ENCODE measurements at regions not wholly inside any gene's neighbourhood (a gene's known extent, or its start where the extent isn't known, plus 50 kb on each side); places are given as distances from the start of the nearest gene placed in this dataset.

- no peak overlapping the region for H3K27ac Mint-ChIP-seq
- peaks cover 0 to 2% of the 10 kb centered on the region in 2 donors for H3K9me3 ChIP-seq (replicated peaks in 1 of 2; ENCODE audit: control insufficient read depth in 1 of 2, insufficient read depth in 1 of 2, low read length in 2 of 2)
- peaks cover 0 to 3% (median 0%) of the 10 kb centered on the region in 7 donors for H3K9me3 Mint-ChIP-seq
- DNase-seq: no peak
- H3K4me1 ChIP-seq (ENCODE audit: control insufficient read depth in 1 of 2, insufficient read depth in 2 of 2, low read length in 2 of 2): no peaks in the 10 kb centered on the region
- H3K9ac ChIP-seq (ENCODE audit: insufficient read depth, low read length, poor library complexity, severe bottlenecking): no peak overlapping the region
- no peaks in the 10 kb centered on the region for H3K27me3 ChIP-seq (ENCODE audit: control insufficient read depth in 2 of 2, insufficient read depth in 2 of 2, low read length in 2 of 2)
- no peaks in the 10 kb centered on the region for H3K36me3 Mint-ChIP-seq
- TF ChIP-seq CTCF (IDR thresholded peaks at IDR 0.05): no peak
- H2AFZ ChIP-seq (ENCODE audit: insufficient read depth, low read depth, low read length, poor library complexity, severe bottlenecking): no peak overlapping the region
- H3K4me2 ChIP-seq (replicated peaks; ENCODE audit: extremely low read depth, low read length, poor library complexity, severe bottlenecking): no peak overlapping the region
- H3K4me1 Mint-ChIP-seq: no peaks in the 10 kb centered on the region
- H3K36me3 ChIP-seq (replicated peaks in 1 of 2; ENCODE audit: control insufficient read depth in 1 of 2, insufficient read depth in 2 of 2, low read length in 2 of 2): no peaks in the 10 kb centered on the region
- H3K4me3 ChIP-seq (replicated peaks in 1 of 3; ENCODE audit: low read depth in 2 of 3, low read length in 3 of 3): no peak overlapping the region
- WGBS (ENCODE audit: insufficient coverage): no CpG with 5 or more reads among the region's 1 CpG
- H3K79me2 ChIP-seq (ENCODE audit: insufficient read depth, low read length): no peaks in the 10 kb centered on the region
- H3K4me3 Mint-ChIP-seq: no peak overlapping the region
- intact Hi-C loops (cut with micrococcal nuclease): no loop called here
- no peak overlapping the region for H3K27ac ChIP-seq (ENCODE audit: low read depth in 1 of 2, low read length in 2 of 2)
- H4K20me1 ChIP-seq (ENCODE audit: insufficient read depth, low read length): no peaks in the 10 kb centered on the region
- H3K27me3 Mint-ChIP-seq (ENCODE audit: low read depth in 3 of 3): no peaks in the 10 kb centered on the region
Measured at GRCh38 chr12:84218406-84218805, 694.2 kb downstream of the SLC6A15 start.

- Histone ChIP-seq H4K20me1 (ENCODE audit: insufficient read depth, low read length) (no peaks in the 10 kb centered on the region), H3K4me2 (replicated peaks; ENCODE audit: extremely low read depth, low read length, poor library complexity, severe bottlenecking) (no peak overlapping the region), H3K4me1 (ENCODE audit: control insufficient read depth in 1 of 2, insufficient read depth in 2 of 2, low read length in 2 of 2) (no peaks in the 10 kb centered on the region), H3K9ac (ENCODE audit: insufficient read depth, low read length, poor library complexity, severe bottlenecking) (no peak overlapping the region), H3K4me3 (replicated peaks in 1 of 3; ENCODE audit: low read depth in 2 of 3, low read length in 3 of 3) (no peak overlapping the region), H3K27ac (ENCODE audit: low read depth in 1 of 2, low read length in 2 of 2) (no peak overlapping the region), H3K79me2 (ENCODE audit: insufficient read depth, low read length) (no peaks in the 10 kb centered on the region), H2AFZ (ENCODE audit: insufficient read depth, low read depth, low read length, poor library complexity, severe bottlenecking) (no peak overlapping the region), H3K27me3 (ENCODE audit: control insufficient read depth in 2 of 2, insufficient read depth in 2 of 2, low read length in 2 of 2) (no peaks in the 10 kb centered on the region), H3K9me3 (replicated peaks in 1 of 2; ENCODE audit: control insufficient read depth in 1 of 2, insufficient read depth in 1 of 2, low read length in 2 of 2) (peaks cover 0 to 2% of the 10 kb centered on the region in 2 donors), H3K36me3 (replicated peaks in 1 of 2; ENCODE audit: control insufficient read depth in 1 of 2, insufficient read depth in 2 of 2, low read length in 2 of 2) (no peaks in the 10 kb centered on the region)
- H3K27ac Mint-ChIP-seq: no peak overlapping the region
- H3K27me3 Mint-ChIP-seq (ENCODE audit: low read depth in 3 of 3): no peaks in the 10 kb centered on the region
- H3K4me3 Mint-ChIP-seq: no peak overlapping the region
- no peak for TF ChIP-seq CTCF (IDR thresholded peaks at IDR 0.05)
- DNase-seq: no peak
- intact Hi-C loops (cut with micrococcal nuclease): no loop called here
- H3K36me3 Mint-ChIP-seq: no peaks in the 10 kb centered on the region
- no peaks in the 10 kb centered on the region for H3K4me1 Mint-ChIP-seq
- peaks cover 0 to 5% (median 2%) of the 10 kb centered on the region in 7 donors for H3K9me3 Mint-ChIP-seq
- WGBS (ENCODE audit: insufficient coverage): no CpG with 5 or more reads among the region's 2 CpGs
Measured at GRCh38 chr12:84201976-84202375, 710.6 kb downstream of the SLC6A15 start.

All from CD14-positive monocyte (primary cell).